ENCODE measurements at regions not wholly inside any gene's neighbourhood (a gene's known extent, or its start where the extent isn't known, plus 50 kb on each side); places are given as distances from the start of the nearest gene placed in this dataset.

DNA sequence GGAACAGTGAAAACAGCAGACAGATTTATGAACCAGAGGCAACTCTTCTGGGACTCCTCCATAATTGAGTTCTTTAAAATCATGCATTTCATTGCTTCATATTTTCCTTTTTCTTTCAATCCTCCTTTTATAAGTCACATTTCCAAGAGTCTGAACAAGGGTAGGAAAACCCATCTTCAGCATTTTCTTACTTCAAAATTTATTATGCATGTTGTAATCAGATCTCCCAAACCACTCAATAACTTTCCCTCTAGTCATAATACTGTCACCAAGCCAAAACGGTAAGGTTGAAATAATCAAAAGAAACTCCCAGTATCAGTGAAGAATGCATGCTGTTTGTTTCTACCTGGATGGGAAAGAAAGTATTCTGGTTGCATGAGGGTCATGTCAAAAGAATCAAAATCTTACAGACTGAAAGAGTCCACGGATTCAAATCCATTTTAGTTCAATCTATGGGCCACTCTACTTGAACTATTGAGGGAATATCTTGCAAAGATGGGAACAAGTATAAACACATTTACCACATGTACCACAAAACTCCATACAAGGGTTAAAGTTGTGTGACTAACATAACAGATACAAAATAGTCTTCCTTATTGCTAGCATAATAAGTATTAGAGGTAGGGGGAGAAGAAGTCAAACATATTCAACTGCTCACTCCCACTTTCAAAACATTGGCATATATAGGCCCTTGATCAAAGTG is 797.3 kb downstream of the MAT2B start:
- Histone ChIP-seq H3K9me1 (replicated peaks; ENCODE audit: control insufficient read depth, extremely low read depth, insufficient read depth, low read length) (no peaks in the 10 kb centered on the region), H3K4me2 (ENCODE audit: insufficient read depth, low read length) (no peak overlapping the region), H3K9me3 (replicated peaks; ENCODE audit: control insufficient read depth, insufficient read depth, low read length) (no peaks in the 10 kb centered on the region), H3K27me3 (ENCODE audit: control insufficient read depth in 2 of 2, insufficient read depth in 2 of 2, low read length in 2 of 2) (no peaks in the 10 kb centered on the region), H3K4me1 (ENCODE audit: control insufficient read depth, extremely low read depth, insufficient read depth, low read length) (peaks cover 2% of the 10 kb centered on the region), H3K9ac (replicated peaks; ENCODE audit: extremely low read depth, insufficient read depth, low read length) (no peak overlapping the region), H4K20me1 (replicated peaks; ENCODE audit: control insufficient read depth, extremely low read depth, insufficient read depth, low read length) (no peaks in the 10 kb centered on the region), H3K36me3 (ENCODE audit: control insufficient read depth in 2 of 2, extremely low read depth in 1 of 2, insufficient read depth in 2 of 2, low read length in 2 of 2) (no peaks in the 10 kb centered on the region), H3K4me3 (replicated peaks in 1 of 3; ENCODE audit: insufficient read depth in 1 of 3, low read depth in 1 of 3, low read length in 3 of 3) (no peak overlapping the region), H3K79me2 (ENCODE audit: control insufficient read depth, insufficient read depth, low read length) (no peaks in the 10 kb centered on the region), H2AFZ (ENCODE audit: low read depth, low read length) (no peak overlapping the region), H3K27ac (ENCODE audit: insufficient read depth, low read depth, low read length) (no peak overlapping the region)
- POLR2A ChIA-PET = no interaction called here
- TF ChIP-seq CTCF (IDR thresholded peaks at IDR 0.05; ENCODE audit: extremely low read depth in 1 of 2, insufficient read depth in 1 of 2, low read depth in 1 of 2, low read length in 2 of 2) (no peak), POLR2AphosphoS5 (IDR thresholded peaks at IDR 0.05; ENCODE audit: insufficient read depth, low read depth, low read length) (no peak), MAX (IDR thresholded peaks at IDR 0.05; ENCODE audit: insufficient read depth, insufficient read length) (no peak), POLR2A (IDR thresholded peaks at IDR 0.05; ENCODE audit: low read depth, low read length) (no peak), EZH2 (IDR thresholded peaks at IDR 0.05; ENCODE audit: borderline replicate concordance, low read depth, low read length, severe bottlenecking) (no peak), FOS (IDR thresholded peaks at IDR 0.05; ENCODE audit: borderline replicate concordance, insufficient read depth, low read length) (no peak)
- dilution Hi-C loops (cut with MboI; ENCODE audit: extremely low pct_ligation_motif_present, low sequenced_read_pairs) = no loop called here
- CTCF ChIA-PET = no interaction called here
- DNase-seq (ENCODE audit: low read depth, low spot score) (no peak), FAIRE-seq (no peak)
- intact Hi-C loops (cut with micrococcal nuclease) = no loop called here
- BruUV-seq (replicated peaks) = no TSS peak

All from endothelial cell of umbilical vein (primary cell).